MCF 10A (cell line): ENCODE measurements at regions not wholly inside any gene's neighbourhood (a gene's known extent, or its start where the extent isn't known, plus 50 kb on each side); places are given as distances from the start of the nearest gene placed in this dataset.

Source experiments
- BruUV-seq: library from RNA; stranded (reverse); fragments of 400-500 nt; replicated peaks from 2 replicates; lab custom pipeline; 2021; lab: Mats Ljungman, UMichigan
- CTCF ChIA-PET: fragments of 300-600 bp; sonication (Branson Sonifier 250); formaldehyde crosslinking; extraction: SDS; loops from one replicate; lab custom pipeline; 2021; ENCODE audit warnings: antibody characterized with exemption, inconsistent platforms; lab: Yijun Ruan, JAX
- POLR2A ChIA-PET: fragments of 300-600, 350-650 bp; sonication (Branson Sonifier 250); formaldehyde crosslinking; extraction: SDS; loops from one replicate; lab custom pipeline; 2020; ENCODE audit warnings: antibody characterized with exemption, inconsistent platforms; lab: Yijun Ruan, JAX
- DNase-seq: peaks from one replicate; pipeline ENCODE4 v3.0.0-alpha.2; 2018; ENCODE audit not compliant: unreplicated experiment
- H3K27ac Mint-ChIP-seq: one replicate; pipeline ENCODE4 v1.8.0; 2022; ENCODE audit warnings: mild to moderate bottlenecking, low read depth, mixed read lengths; ENCODE audit not compliant: unreplicated experiment
- H3K27me3 Mint-ChIP-seq: one replicate; pipeline ENCODE4 v1.8.0; 2022; ENCODE audit warnings: mixed read lengths; ENCODE audit not compliant: insufficient read depth, unreplicated experiment
- H3K36me3 Mint-ChIP-seq: one replicate; pipeline ENCODE4 v1.8.0; 2022; ENCODE audit warnings: mild to moderate bottlenecking, moderate library complexity, mixed read lengths; ENCODE audit not compliant: insufficient read depth, unreplicated experiment
- H3K4me1 Mint-ChIP-seq: one replicate; pipeline ENCODE4 v1.8.0; 2022; ENCODE audit warnings: mixed read lengths; ENCODE audit not compliant: insufficient read depth, unreplicated experiment
- H3K4me3 Mint-ChIP-seq: one replicate; pipeline ENCODE4 v1.8.0; 2022; ENCODE audit warnings: mild to moderate bottlenecking, moderate library complexity, mixed read lengths; ENCODE audit not compliant: unreplicated experiment
- H3K9me3 Mint-ChIP-seq: one replicate; pipeline ENCODE4 v1.8.0; 2022; ENCODE audit warnings: mixed read lengths; ENCODE audit not compliant: unreplicated experiment
- intact Hi-C: fragments of 100-400 bp; cut with micrococcal nuclease; formaldehyde crosslinking; loops from 2 replicates; pipeline ENCODE4 v1.14.1; 2022
- TF ChIP-seq, protein P1 (sequence below): fragments of 200-600 bp; IDR thresholded peaks from one replicate; pipeline ENCODE4 v1.8.0; 2022; ENCODE audit warnings: antibody characterized with exemption, mild to moderate bottlenecking; ENCODE audit not compliant: unreplicated experiment

- no TSS peak for BruUV-seq
- CTCF ChIA-PET: no interaction called here
These were observed 223.7 kb downstream of the PDHA2 start for GRCh38 chr4:96063639-96064038.

DNA sequence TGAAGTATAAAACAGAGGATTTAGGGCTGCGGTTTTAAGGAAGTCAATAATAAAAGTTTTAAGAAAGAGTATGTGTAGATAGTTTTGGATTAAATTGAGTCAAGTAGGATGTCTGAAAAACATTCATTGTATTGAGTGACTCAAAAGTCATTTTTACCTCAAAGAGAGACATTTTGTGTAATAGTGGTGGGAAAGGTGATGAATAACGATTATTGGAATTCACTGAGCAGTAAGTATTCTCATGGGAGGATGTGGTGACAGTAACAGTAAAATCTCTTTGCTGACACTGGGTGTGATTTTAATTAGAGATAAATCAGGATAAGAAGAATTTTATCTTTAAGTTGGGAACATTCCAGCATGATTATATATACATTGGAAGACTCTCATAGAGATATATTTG lies 233.6 kb downstream of the PDHA2 start:
- DNase-seq: no peak
- intact Hi-C loops: no loop called here
- TF ChIP-seq, protein P1, sequence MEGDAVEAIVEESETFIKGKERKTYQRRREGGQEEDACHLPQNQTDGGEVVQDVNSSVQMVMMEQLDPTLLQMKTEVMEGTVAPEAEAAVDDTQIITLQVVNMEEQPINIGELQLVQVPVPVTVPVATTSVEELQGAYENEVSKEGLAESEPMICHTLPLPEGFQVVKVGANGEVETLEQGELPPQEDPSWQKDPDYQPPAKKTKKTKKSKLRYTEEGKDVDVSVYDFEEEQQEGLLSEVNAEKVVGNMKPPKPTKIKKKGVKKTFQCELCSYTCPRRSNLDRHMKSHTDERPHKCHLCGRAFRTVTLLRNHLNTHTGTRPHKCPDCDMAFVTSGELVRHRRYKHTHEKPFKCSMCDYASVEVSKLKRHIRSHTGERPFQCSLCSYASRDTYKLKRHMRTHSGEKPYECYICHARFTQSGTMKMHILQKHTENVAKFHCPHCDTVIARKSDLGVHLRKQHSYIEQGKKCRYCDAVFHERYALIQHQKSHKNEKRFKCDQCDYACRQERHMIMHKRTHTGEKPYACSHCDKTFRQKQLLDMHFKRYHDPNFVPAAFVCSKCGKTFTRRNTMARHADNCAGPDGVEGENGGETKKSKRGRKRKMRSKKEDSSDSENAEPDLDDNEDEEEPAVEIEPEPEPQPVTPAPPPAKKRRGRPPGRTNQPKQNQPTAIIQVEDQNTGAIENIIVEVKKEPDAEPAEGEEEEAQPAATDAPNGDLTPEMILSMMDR: no peak
- POLR2A ChIA-PET: no interaction called here
- Mint-ChIP-seq H3K27me3 (no peaks in the 10 kb centered on the region), H3K36me3 (no peaks in the 10 kb centered on the region), H3K4me1 (peaks cover 6% of the 10 kb centered on the region), H3K4me3 (no peak overlapping the region), H3K27ac (no peak overlapping the region), H3K9me3 (no peaks in the 10 kb centered on the region)
- CTCF ChIA-PET: no interaction called here
- no TSS peak for BruUV-seq

More at GRCh38 chr4:96063639-96064038, 223.7 kb downstream of the PDHA2 start:
- intact Hi-C loops: no loop called here
- no peak overlapping the region for H3K4me3 Mint-ChIP-seq
- no peaks in the 10 kb centered on the region for H3K27me3 Mint-ChIP-seq
- POLR2A ChIA-PET: no interaction called here
- DNase-seq: no peak
- H3K36me3 Mint-ChIP-seq: no peaks in the 10 kb centered on the region
- no peaks in the 10 kb centered on the region for H3K4me1 Mint-ChIP-seq
- no peaks in the 10 kb centered on the region for H3K9me3 Mint-ChIP-seq
- H3K27ac Mint-ChIP-seq: no peak overlapping the region
- TF ChIP-seq, protein P1: no peak

- ChIA-PET CTCF (interaction anchor here (0.7 kb wide), 1 partner anchor 1598 kb away, joined by 3 read pairs; no protein-coding TSS in a partner anchor), POLR2A (no interaction called here)
- Mint-ChIP-seq H3K27me3 (no peaks in the 10 kb centered on the region), H3K36me3 (no peaks in the 10 kb centered on the region), H3K4me3 (no peak overlapping the region), H3K9me3 (no peaks in the 10 kb centered on the region), H3K27ac (no peak overlapping the region), H3K4me1 (peaks cover 3% of the 10 kb centered on the region)
- intact Hi-C loops: no loop called here
- BruUV-seq: no TSS peak
- TF ChIP-seq, protein P1: no peak
- no peak for DNase-seq
These were observed 252.3 kb downstream of the PDHA2 start for GRCh38 chr4:96092151-96092705.

DNA sequence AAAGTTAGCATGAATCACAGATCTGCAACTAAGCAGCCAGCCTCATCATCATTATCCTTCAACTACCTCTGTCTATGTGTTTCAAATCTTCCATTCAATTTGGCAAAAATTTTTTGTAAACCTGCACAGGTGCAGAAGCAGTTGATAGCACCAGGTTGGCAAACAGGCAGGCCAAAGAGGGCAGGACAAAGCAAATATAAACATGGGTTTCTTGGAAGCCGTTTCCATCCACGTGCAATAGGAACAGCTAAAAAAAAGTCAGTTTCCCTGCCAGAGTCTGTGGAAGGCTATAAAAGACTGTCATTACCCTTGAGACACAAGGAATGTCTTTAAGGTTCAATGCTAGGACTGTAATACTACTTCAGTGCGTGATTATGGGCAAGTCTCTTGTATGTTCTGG lies 253.2 kb downstream of the PDHA2 start:
- DNase-seq: no peak
- Mint-ChIP-seq H3K4me1 (peaks cover 6% of the 10 kb centered on the region), H3K27me3 (no peaks in the 10 kb centered on the region), H3K9me3 (no peaks in the 10 kb centered on the region), H3K36me3 (no peaks in the 10 kb centered on the region), H3K4me3 (no peak overlapping the region), H3K27ac (no peak overlapping the region)
- ChIA-PET CTCF (interaction anchor here (0.7 kb wide), 1 partner anchor 1597 kb away, joined by 3 read pairs; no protein-coding TSS in a partner anchor), POLR2A (no interaction called here)
- TF ChIP-seq, protein P1: no peak
- intact Hi-C loops: no loop called here
- no TSS peak for BruUV-seq
